ENCODE measurements at regions not wholly inside any gene's neighbourhood (a gene's known extent, or its start where the extent isn't known, plus 50 kb on each side); places are given as distances from the start of the nearest gene placed in this dataset.
"Not testable (repeated sequence)": the region's sequence is repeated elsewhere in the genome, so short reads cannot be mapped to it uniquely, and the experiment has no call there.

DNA sequence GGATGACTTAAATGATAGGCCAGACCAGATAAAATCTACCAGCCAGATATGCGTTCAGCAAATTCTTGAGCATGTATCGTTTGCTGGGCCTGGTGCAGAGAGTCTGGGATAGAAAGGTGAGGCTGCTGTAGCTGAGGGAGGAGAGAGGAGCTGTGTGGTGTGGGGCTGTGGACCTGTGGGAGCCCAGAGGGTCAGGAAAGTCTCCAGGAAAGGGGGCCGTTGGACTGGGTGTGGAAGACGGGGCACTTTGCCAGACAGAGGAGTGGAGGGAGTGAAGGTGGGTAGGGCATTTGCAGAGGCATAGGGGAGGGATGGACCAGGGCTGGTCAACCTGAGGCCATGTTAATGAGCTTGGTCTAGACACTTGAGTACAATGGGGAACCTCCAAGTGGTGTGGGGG, 124.7 kb upstream of the UNC5B start:
- ATAC-seq (replicated peaks in 1 of 4), result no peak
- peaks cover 9 to 13% of the 10 kb centered on the region in 2 donors for H3K27me3 Mint-ChIP-seq
- POLR2A ChIA-PET, result interaction anchor here in 1 of 2 donors (0.5 kb wide), 1 partner anchor 1715 kb away, joined by 3 read pairs; no protein-coding TSS in a partner anchor

DNA sequence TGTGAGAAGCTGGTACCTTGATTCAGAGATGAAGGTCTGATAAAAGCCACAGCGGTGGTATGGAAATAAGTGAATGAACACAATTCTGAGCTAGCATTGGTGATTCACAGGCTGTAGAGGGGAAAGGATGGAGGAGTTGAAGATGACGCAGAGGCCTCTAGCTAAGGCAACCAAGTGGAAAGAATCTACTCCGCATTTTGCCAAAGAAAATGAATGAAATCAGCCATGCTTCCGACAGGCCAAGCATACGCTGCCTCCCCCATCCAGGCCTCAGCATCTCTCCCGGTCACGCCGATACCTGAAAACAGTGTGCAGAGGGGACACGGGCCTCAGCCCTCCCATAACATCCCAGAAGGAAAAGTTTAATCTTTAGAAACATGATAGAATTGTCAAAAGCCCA, 124.3 kb upstream of the UNC5B start:
- no peak for DNase-seq
- 96% methylated on average over 5 of the region's 9 CpGs for WGBS (ENCODE audit: insufficient coverage)
- CTCF ChIA-PET, result no interaction called here

More for the DNA sequence above, 124.7 kb upstream of the UNC5B start:
- peak in 1 of 35 experiments; percentile 11 for DNase-seq
- Mint-ChIP-seq H3K4me1 (no peaks in the 10 kb centered on the region), H3K36me3 (no peaks in the 10 kb centered on the region), H3K9me3 (no peaks in the 10 kb centered on the region), H3K4me3 (no peak overlapping the region), H3K27ac (no peak overlapping the region)
- H3K27me3 ChIP-seq (replicated peaks in 1 of 2; ENCODE audit: control insufficient read depth in 2 of 2, extremely low read depth in 1 of 2, insufficient read depth in 2 of 2, low read length in 1 of 2), result peaks cover 0 to 11% of the 10 kb centered on the region in 2 experiments
- no peaks in the 10 kb centered on the region for H3K4me1 ChIP-seq (ENCODE audit: control insufficient read depth in 1 of 2, extremely low read depth in 1 of 2, insufficient read depth in 2 of 2, low read length in 2 of 2)
- 71% methylated on average over 4 of the region's 4 CpGs for WGBS (ENCODE audit: insufficient coverage)
- no peaks in the 10 kb centered on the region for H3K9me3 ChIP-seq
- H3K4me3 ChIP-seq (ENCODE audit: control insufficient read depth in 1 of 2, extremely low read depth in 1 of 2, low read length in 1 of 2), result no peak overlapping the region
- no peaks in the 10 kb centered on the region for H3K36me3 ChIP-seq (ENCODE audit: control insufficient read depth in 2 of 2, extremely low read depth in 1 of 2, insufficient read depth in 1 of 2, low read length in 1 of 2)
- no peak overlapping the region for H3K27ac ChIP-seq (ENCODE audit: low read length)
- CTCF ChIA-PET, result no interaction called here

DNA sequence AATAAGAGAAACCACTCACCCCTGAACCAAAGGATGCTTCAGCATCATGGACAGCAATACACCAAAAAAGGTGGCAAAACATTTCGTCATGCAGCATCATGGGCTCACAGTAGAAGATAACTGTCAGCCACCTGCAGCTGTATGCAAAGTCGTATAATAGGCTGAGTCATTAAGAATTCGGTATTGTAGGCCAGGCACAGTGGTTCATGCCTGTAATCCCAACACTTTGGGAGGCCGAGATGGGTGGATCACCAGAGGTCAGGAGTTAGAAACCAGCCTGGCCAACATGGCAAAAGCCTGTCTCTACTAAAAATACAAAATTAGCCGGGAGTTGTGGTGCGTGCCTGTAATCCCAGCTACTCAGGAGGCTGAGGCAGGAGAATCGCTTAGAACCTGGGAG, 123.8 kb upstream of the UNC5B start:
- H3K36me3 ChIP-seq (ENCODE audit: control insufficient read depth in 2 of 2, extremely low read depth in 1 of 2, insufficient read depth in 1 of 2, low read length in 1 of 2); H3K4me1 Mint-ChIP-seq; CTCF ChIA-PET; H3K27ac Mint-ChIP-seq; POLR2A ChIA-PET; H3K9me3 Mint-ChIP-seq; DNase-seq; H3K9me3 ChIP-seq; ATAC-seq (replicated peaks in 1 of 4); H3K4me3 ChIP-seq (ENCODE audit: control insufficient read depth in 1 of 2, extremely low read depth in 1 of 2, low read length in 1 of 2); H3K36me3 Mint-ChIP-seq; H3K27ac ChIP-seq (ENCODE audit: low read length); H3K4me1 ChIP-seq (ENCODE audit: control insufficient read depth in 1 of 2, extremely low read depth in 1 of 2, insufficient read depth in 2 of 2, low read length in 2 of 2); H3K4me3 Mint-ChIP-seq: not testable (repeated sequence)
- WGBS (ENCODE audit: insufficient coverage), result 52% methylated on average over 2 of the region's 7 CpGs
- peaks cover 0 to 12% of the 10 kb centered on the region in 2 experiments for H3K27me3 ChIP-seq (replicated peaks in 1 of 2; ENCODE audit: control insufficient read depth in 2 of 2, extremely low read depth in 1 of 2, insufficient read depth in 2 of 2, low read length in 1 of 2)
- peaks cover 9 to 13% of the 10 kb centered on the region in 2 donors for H3K27me3 Mint-ChIP-seq

More for the DNA sequence above, 124.3 kb upstream of the UNC5B start:
- Mint-ChIP-seq H3K4me1 (no peaks in the 10 kb centered on the region), H3K27me3 (peaks cover 9 to 13% of the 10 kb centered on the region in 2 donors), H3K9me3 (no peaks in the 10 kb centered on the region), H3K36me3 (no peaks in the 10 kb centered on the region), H3K27ac (no peak overlapping the region), H3K4me3 (no peak overlapping the region)
- Histone ChIP-seq H3K9me3 (no peaks in the 10 kb centered on the region), H3K27me3 (replicated peaks in 1 of 2; ENCODE audit: control insufficient read depth in 2 of 2, extremely low read depth in 1 of 2, insufficient read depth in 2 of 2, low read length in 1 of 2) (peaks cover 0 to 11% of the 10 kb centered on the region in 2 experiments), H3K4me1 (ENCODE audit: control insufficient read depth in 1 of 2, extremely low read depth in 1 of 2, insufficient read depth in 2 of 2, low read length in 2 of 2) (no peaks in the 10 kb centered on the region), H3K4me3 (ENCODE audit: control insufficient read depth in 1 of 2, extremely low read depth in 1 of 2, low read length in 1 of 2) (no peak overlapping the region), H3K27ac (ENCODE audit: low read length) (no peak overlapping the region), H3K36me3 (ENCODE audit: control insufficient read depth in 2 of 2, extremely low read depth in 1 of 2, insufficient read depth in 1 of 2, low read length in 1 of 2) (no peaks in the 10 kb centered on the region)
- POLR2A ChIA-PET, result interaction anchor here in 1 of 2 donors (0.5 kb wide), 1 partner anchor 1714 kb away, joined by 3 read pairs; no protein-coding TSS in a partner anchor
- no peak for ATAC-seq (replicated peaks in 1 of 4)

DNA sequence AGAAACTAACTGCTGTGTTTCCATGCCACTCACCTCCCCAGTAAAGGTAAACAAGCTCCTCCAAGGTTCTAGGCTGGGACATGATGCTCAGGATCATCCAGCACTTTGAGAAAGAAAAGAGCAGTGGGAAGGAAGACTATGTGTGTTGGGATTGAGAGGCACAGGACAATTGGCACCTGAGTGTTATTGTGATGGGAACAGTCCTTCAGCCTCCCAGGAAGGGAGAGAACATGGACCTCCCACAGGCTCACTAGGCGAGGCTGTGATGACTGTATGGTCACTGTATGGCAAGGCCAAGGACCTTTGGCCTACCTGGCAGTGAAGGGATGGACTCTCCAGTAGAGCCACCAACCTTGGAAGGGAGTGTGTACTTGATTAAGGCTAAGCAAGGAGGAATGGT, 123.2 kb upstream of the UNC5B start:
- no peaks in the 10 kb centered on the region for H3K36me3 Mint-ChIP-seq
- Histone ChIP-seq H3K4me1 (ENCODE audit: control insufficient read depth in 1 of 2, extremely low read depth in 1 of 2, insufficient read depth in 2 of 2, low read length in 2 of 2) (no peaks in the 10 kb centered on the region), H3K27me3 (replicated peaks in 1 of 2; ENCODE audit: control insufficient read depth in 2 of 2, extremely low read depth in 1 of 2, insufficient read depth in 2 of 2, low read length in 1 of 2) (peaks cover 0 to 8% of the 10 kb centered on the region in 2 experiments), H3K4me3 (ENCODE audit: control insufficient read depth in 1 of 2, extremely low read depth in 1 of 2, low read length in 1 of 2) (no peak overlapping the region), H3K27ac (ENCODE audit: low read length) (no peak overlapping the region), H3K9me3 (no peaks in the 10 kb centered on the region), H3K36me3 (ENCODE audit: control insufficient read depth in 2 of 2, extremely low read depth in 1 of 2, insufficient read depth in 1 of 2, low read length in 1 of 2) (no peaks in the 10 kb centered on the region)
- no CpG with 5 or more reads among the region's 1 CpG for WGBS (ENCODE audit: insufficient coverage)
- H3K27ac Mint-ChIP-seq, result no peak overlapping the region
- ATAC-seq (replicated peaks in 1 of 4) (no peak), DNase-seq (peak in 1 of 35 experiments; percentile 18)
- H3K27me3 Mint-ChIP-seq, result peaks cover 9 to 13% of the 10 kb centered on the region in 2 donors
- POLR2A ChIA-PET, result no interaction called here
- H3K9me3 Mint-ChIP-seq, result peaks cover 0 to 4% (median 4%) of the 10 kb centered on the region in 3 donors
- no peaks in the 10 kb centered on the region for H3K4me1 Mint-ChIP-seq
- CTCF ChIA-PET, result no interaction called here
- H3K4me3 Mint-ChIP-seq, result no peak overlapping the region

DNA sequence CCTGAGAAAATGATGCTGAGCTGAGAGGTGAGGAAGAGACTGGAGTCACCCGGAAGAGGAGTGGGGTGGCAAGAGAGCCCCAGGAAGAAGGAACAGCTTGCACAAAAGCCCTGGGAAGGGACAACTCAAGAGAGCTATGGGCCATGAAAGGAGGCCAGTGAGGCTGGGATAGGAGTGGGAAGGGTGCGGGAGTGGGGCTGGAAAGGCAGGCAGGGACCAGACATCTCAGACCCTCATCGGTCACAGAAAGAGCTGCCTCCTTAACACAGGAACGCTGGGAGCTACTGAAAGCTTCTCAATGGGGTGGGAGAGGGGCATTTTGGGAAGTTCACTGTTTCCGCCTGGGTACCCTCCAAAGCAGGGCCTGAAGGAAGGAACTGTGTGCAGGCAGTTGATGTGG, 122.0 kb upstream of the UNC5B start:
- 82% methylated on average over 4 of the region's 5 CpGs for WGBS (ENCODE audit: insufficient coverage)
- Histone ChIP-seq H3K27me3 (replicated peaks in 1 of 2; ENCODE audit: control insufficient read depth in 2 of 2, extremely low read depth in 1 of 2, insufficient read depth in 2 of 2, low read length in 1 of 2) (peaks cover 0 to 7% of the 10 kb centered on the region in 2 experiments), H3K9me3 (no peaks in the 10 kb centered on the region), H3K4me3 (ENCODE audit: control insufficient read depth in 1 of 2, extremely low read depth in 1 of 2, low read length in 1 of 2) (no peak overlapping the region), H3K27ac (ENCODE audit: low read length) (no peak overlapping the region), H3K4me1 (ENCODE audit: control insufficient read depth in 1 of 2, extremely low read depth in 1 of 2, insufficient read depth in 2 of 2, low read length in 2 of 2) (no peaks in the 10 kb centered on the region), H3K36me3 (ENCODE audit: control insufficient read depth in 2 of 2, extremely low read depth in 1 of 2, insufficient read depth in 1 of 2, low read length in 1 of 2) (no peaks in the 10 kb centered on the region)
- H3K9me3 Mint-ChIP-seq, result peaks cover 0 to 6% (median 5%) of the 10 kb centered on the region in 3 donors
- H3K4me1 Mint-ChIP-seq, result no peaks in the 10 kb centered on the region
- H3K4me3 Mint-ChIP-seq, result no peak overlapping the region
- DNase-seq (peak in 2 of 35 experiments; percentile 3 to 9), ATAC-seq (replicated peaks in 1 of 4) (no peak)
- ChIA-PET CTCF (no interaction called here), POLR2A (no interaction called here)
- no peak overlapping the region for H3K27ac Mint-ChIP-seq
- no peaks in the 10 kb centered on the region for H3K36me3 Mint-ChIP-seq
- H3K27me3 Mint-ChIP-seq, result peaks cover 9 to 11% of the 10 kb centered on the region in 2 donors

DNA sequence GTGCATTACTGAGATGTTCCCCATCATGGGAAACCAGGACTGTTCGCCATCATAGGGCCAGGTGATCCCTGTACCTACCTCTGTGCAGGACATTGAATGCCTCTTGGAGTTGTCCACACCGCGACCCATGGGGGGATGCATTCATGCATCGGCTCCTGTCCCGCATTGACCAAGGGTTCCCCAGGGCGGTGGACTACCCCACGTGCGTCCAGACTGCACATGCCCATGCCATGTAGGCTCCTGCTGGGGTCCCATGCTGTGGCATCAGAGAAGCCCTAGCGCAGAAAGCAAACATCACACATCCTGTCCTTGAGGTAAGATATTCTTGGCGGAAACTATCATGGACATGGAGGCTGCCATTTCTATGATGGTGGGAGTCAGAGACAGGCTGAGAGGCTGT, 121.6 kb upstream of the UNC5B start:
- no peaks in the 10 kb centered on the region for H3K9me3 ChIP-seq
- Mint-ChIP-seq H3K4me3 (no peak overlapping the region), H3K4me1 (no peaks in the 10 kb centered on the region), H3K36me3 (no peaks in the 10 kb centered on the region), H3K27me3 (peaks cover 9 to 10% of the 10 kb centered on the region in 2 donors), H3K27ac (no peak overlapping the region), H3K9me3 (peaks cover 0 to 6% (median 5%) of the 10 kb centered on the region in 3 donors)
- H3K4me3 ChIP-seq (ENCODE audit: control insufficient read depth in 1 of 2, extremely low read depth in 1 of 2, low read length in 1 of 2), result no peak overlapping the region
- no peak overlapping the region for H3K27ac ChIP-seq (ENCODE audit: low read length)
- DNase-seq, result peak in 2 of 35 experiments; percentile 1 to 21
- H3K4me1 ChIP-seq (ENCODE audit: control insufficient read depth in 1 of 2, extremely low read depth in 1 of 2, insufficient read depth in 2 of 2, low read length in 2 of 2), result no peaks in the 10 kb centered on the region
- POLR2A ChIA-PET, result no interaction called here
- peaks cover 0 to 7% of the 10 kb centered on the region in 2 experiments for H3K27me3 ChIP-seq (replicated peaks in 1 of 2; ENCODE audit: control insufficient read depth in 2 of 2, extremely low read depth in 1 of 2, insufficient read depth in 2 of 2, low read length in 1 of 2)
- CTCF ChIA-PET, result no interaction called here
- no peak for ATAC-seq (replicated peaks in 1 of 4)
- no peaks in the 10 kb centered on the region for H3K36me3 ChIP-seq (ENCODE audit: control insufficient read depth in 2 of 2, extremely low read depth in 1 of 2, insufficient read depth in 1 of 2, low read length in 1 of 2)
- 89% methylated on average over 10 of the region's 10 CpGs for WGBS (ENCODE audit: insufficient coverage)
